K562 (cell line): ENCODE measurements at regions not wholly inside any gene's neighbourhood (a gene's known extent, or its start where the extent isn't known, plus 50 kb on each side); places are given as distances from the start of the nearest gene placed in this dataset.

Experiments
- ELF1 ChIP-seq: fragments of 200-800 bp; sonication (Bioruptor generic); IDR thresholded peaks from 2 replicates; pipeline ENCODE4 v1.6.1; 2016; ENCODE audit warnings: missing genetic modification characterization, missing compliant biosample characterization
- NFIX ChIP-seq: fragments of 250-450 bp; sonication (Bioruptor Pico); IDR thresholded peaks from 2 replicates; pipeline ENCODE4 v1.4.0; 2020; ENCODE audit warnings: low read depth, mild to moderate bottlenecking, moderate library complexity
- PPARD ChIP-seq: fragments of 250-450 bp; sonication (Bioruptor Pico); IDR thresholded peaks from 2 replicates; pipeline ENCODE4 v1.8.0; 2022; ENCODE audit warnings: inconsistent platforms, mild to moderate bottlenecking, moderate library complexity
- TF ChIP-seq, protein P1 (sequence below): fragments of 450-650 bp; IDR thresholded peaks from 2 replicates; pipeline ENCODE4 v1.6.1; 2017; ENCODE audit warnings: antibody characterized with exemption, mild to moderate bottlenecking
- TF ChIP-seq, protein P2 (sequence below): IDR thresholded peaks from 3 replicates; pipeline ENCODE4 v1.6.1; 2011; ENCODE audit warnings: borderline replicate concordance, mild to moderate bottlenecking; ENCODE audit not compliant: insufficient read length, insufficient read depth

GRCh38 chr12:47408171-47408871 is 297.5 kb downstream of the RPAP3 start (continued):
- TF ChIP-seq, protein P1, sequence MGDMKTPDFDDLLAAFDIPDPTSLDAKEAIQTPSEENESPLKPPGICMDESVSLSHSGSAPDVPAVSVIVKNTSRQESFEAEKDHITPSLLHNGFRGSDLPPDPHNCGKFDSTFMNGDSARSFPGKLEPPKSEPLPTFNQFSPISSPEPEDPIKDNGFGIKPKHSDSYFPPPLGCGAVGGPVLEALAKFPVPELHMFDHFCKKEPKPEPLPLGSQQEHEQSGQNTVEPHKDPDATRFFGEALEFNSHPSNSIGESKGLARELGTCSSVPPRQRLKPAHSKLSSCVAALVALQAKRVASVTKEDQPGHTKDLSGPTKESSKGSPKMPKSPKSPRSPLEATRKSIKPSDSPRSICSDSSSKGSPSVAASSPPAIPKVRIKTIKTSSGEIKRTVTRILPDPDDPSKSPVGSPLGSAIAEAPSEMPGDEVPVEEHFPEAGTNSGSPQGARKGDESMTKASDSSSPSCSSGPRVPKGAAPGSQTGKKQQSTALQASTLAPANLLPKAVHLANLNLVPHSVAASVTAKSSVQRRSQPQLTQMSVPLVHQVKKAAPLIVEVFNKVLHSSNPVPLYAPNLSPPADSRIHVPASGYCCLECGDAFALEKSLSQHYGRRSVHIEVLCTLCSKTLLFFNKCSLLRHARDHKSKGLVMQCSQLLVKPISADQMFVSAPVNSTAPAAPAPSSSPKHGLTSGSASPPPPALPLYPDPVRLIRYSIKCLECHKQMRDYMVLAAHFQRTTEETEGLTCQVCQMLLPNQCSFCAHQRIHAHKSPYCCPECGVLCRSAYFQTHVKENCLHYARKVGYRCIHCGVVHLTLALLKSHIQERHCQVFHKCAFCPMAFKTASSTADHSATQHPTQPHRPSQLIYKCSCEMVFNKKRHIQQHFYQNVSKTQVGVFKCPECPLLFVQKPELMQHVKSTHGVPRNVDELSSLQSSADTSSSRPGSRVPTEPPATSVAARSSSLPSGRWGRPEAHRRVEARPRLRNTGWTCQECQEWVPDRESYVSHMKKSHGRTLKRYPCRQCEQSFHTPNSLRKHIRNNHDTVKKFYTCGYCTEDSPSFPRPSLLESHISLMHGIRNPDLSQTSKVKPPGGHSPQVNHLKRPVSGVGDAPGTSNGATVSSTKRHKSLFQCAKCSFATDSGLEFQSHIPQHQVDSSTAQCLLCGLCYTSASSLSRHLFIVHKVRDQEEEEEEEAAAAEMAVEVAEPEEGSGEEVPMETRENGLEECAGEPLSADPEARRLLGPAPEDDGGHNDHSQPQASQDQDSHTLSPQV: 0 out of 2 replicates have a peak, but pooled peaks have one; percentile 30
- TF ChIP-seq, protein P2, sequence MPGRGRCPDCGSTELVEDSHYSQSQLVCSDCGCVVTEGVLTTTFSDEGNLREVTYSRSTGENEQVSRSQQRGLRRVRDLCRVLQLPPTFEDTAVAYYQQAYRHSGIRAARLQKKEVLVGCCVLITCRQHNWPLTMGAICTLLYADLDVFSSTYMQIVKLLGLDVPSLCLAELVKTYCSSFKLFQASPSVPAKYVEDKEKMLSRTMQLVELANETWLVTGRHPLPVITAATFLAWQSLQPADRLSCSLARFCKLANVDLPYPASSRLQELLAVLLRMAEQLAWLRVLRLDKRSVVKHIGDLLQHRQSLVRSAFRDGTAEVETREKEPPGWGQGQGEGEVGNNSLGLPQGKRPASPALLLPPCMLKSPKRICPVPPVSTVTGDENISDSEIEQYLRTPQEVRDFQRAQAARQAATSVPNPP: no peak
- TF ChIP-seq ELF1 (tag) (peak; percentile 64), NFIX (CRISPR knock-in tag) (no peak), PPARD (no peak)
